NB4 (cell line): ENCODE measurements at regions not wholly inside any gene's neighbourhood (a gene's known extent, or its start where the extent isn't known, plus 50 kb on each side); places are given as distances from the start of the nearest gene placed in this dataset.

Experiments used
- DNase-seq: peaks from one replicate; pipeline ENCODE4 v3.0.0; 2010; ENCODE audit warnings: low read depth
- H3K4me3 ChIP-seq: one replicate; pipeline ENCODE4 v1.5.1; 2011; ENCODE audit warnings: mild to moderate bottlenecking, low read depth, low read length, moderate library complexity
- CTCF ChIP-seq: IDR thresholded peaks from one replicate; pipeline ENCODE4 v1.5.1; 2012; ENCODE audit warnings: low read depth, low read length
- MAX ChIP-seq: IDR thresholded peaks from 2 replicates; pipeline ENCODE4 v1.6.1; 2011; ENCODE audit warnings: low read depth, low read length
- MYC ChIP-seq: IDR thresholded peaks from 2 replicates; pipeline ENCODE4 v1.6.1; 2011; ENCODE audit warnings: low read depth, low read length
- POLR2A ChIP-seq: IDR thresholded peaks from 2 replicates; pipeline ENCODE4 v1.6.1; 2011; ENCODE audit warnings: mild to moderate bottlenecking; ENCODE audit not compliant: insufficient read length; ENCODE audit errors: extremely low read depth

GRCh38 chr11:32225571-32226285 is 134.9 kb downstream of the RCN1 start:
- H3K4me3 ChIP-seq = no peak overlapping the region
- no peak for TF ChIP-seq MYC
- TF ChIP-seq CTCF = no peak
- TF ChIP-seq POLR2A = no peak
- TF ChIP-seq MAX = no peak
- no peak for DNase-seq

- TF ChIP-seq POLR2A = no peak
- no peak for TF ChIP-seq MAX
- no peak for TF ChIP-seq CTCF
- no peak for TF ChIP-seq MYC
- H3K4me3 ChIP-seq = no peak overlapping the region
- no peak for DNase-seq
Measured at GRCh38 chr11:32226480-32226879, 135.6 kb downstream of the RCN1 start.

GRCh38 chr11:32229576-32230240 is 138.8 kb downstream of the RCN1 start:
- TF ChIP-seq CTCF (no peak), MYC (no peak), POLR2A (no peak), MAX (no peak)
- no peak overlapping the region for H3K4me3 ChIP-seq

GRCh38 chr11:32231909-32232493 is 141.1 kb downstream of the RCN1 start:
- peak; percentile 51 for DNase-seq

More at GRCh38 chr11:32229576-32230240, 138.8 kb downstream of the RCN1 start:
- DNase-seq = no peak

GRCh38 chr11:32232516-32232915 is 141.6 kb downstream of the RCN1 start:
- no peak for DNase-seq
- TF ChIP-seq MYC (no peak), CTCF (no peak), POLR2A (no peak), MAX (no peak)

More at GRCh38 chr11:32231909-32232493, 141.1 kb downstream of the RCN1 start:
- H3K4me3 ChIP-seq = no peak overlapping the region
- TF ChIP-seq CTCF (peak; percentile 88), POLR2A (no peak)

GRCh38 chr11:32233276-32233675 is 142.4 kb downstream of the RCN1 start:
- DNase-seq = no peak
- no peak for TF ChIP-seq POLR2A
- no peak for TF ChIP-seq MYC
- no peak for TF ChIP-seq CTCF
- no peak for TF ChIP-seq MAX
- no peak overlapping the region for H3K4me3 ChIP-seq

More at GRCh38 chr11:32232516-32232915, 141.6 kb downstream of the RCN1 start:
- H3K4me3 ChIP-seq = no peak overlapping the region
